SK-N-SH treated with all-trans-retinoic acid at 6 μM for 48 hours (cell line): ENCODE measurements at regions not wholly inside any gene's neighbourhood (a gene's known extent, or its start where the extent isn't known, plus 50 kb on each side); places are given as distances from the start of the nearest gene placed in this dataset.

Experiments
- BACH2 ChIP-seq: fragments of 250-450 bp; sonication (Bioruptor Pico); IDR thresholded peaks from 2 replicates; pipeline ENCODE4 v1.9.0; 2021; ENCODE audit warnings: mild to moderate bottlenecking, borderline replicate concordance
- GLIS3 ChIP-seq: fragments of 250-450 bp; sonication (Bioruptor Pico); IDR thresholded peaks from 2 replicates; pipeline ENCODE4 v1.5.0; 2020; ENCODE audit warnings: mild to moderate bottlenecking, moderate library complexity
- OSR1 ChIP-seq: fragments of 250-450 bp; sonication (Bioruptor Pico); IDR thresholded peaks from 2 replicates; pipeline ENCODE4 v1.8.0; 2022; ENCODE audit warnings: moderate library complexity, mild to moderate bottlenecking, inconsistent platforms
- PPARA ChIP-seq: fragments of 250-450 bp; sonication (Bioruptor Pico); IDR thresholded peaks from 2 replicates; pipeline ENCODE4 v1.5.0; 2020; ENCODE audit warnings: mild to moderate bottlenecking, borderline replicate concordance
- RARB ChIP-seq: fragments of 250-450 bp; sonication (Bioruptor Pico); IDR thresholded peaks from 2 replicates; pipeline ENCODE4 v1.8.0; 2021; ENCODE audit warnings: mild to moderate bottlenecking, moderate library complexity
- ZNF8 ChIP-seq: fragments of 450-650 bp; formaldehyde crosslinking; IDR thresholded peaks from 2 replicates; pipeline ENCODE4 v1.5.0; 2020; ENCODE audit warnings: mild to moderate bottlenecking, moderate library complexity
- TF ChIP-seq, protein P1 (sequence below): fragments of 250-450 bp; sonication (Bioruptor Pico); IDR thresholded peaks from 2 replicates; pipeline ENCODE4 v1.8.0; 2020; ENCODE audit warnings: mild to moderate bottlenecking, moderate library complexity, borderline replicate concordance
- TF ChIP-seq, protein P2 (sequence below): fragments of 250-450 bp; sonication (Bioruptor Pico); IDR thresholded peaks from 2 replicates; pipeline ENCODE4 v1.5.0; 2020; ENCODE audit warnings: mild to moderate bottlenecking, moderate library complexity
- TF ChIP-seq, protein P3 (sequence below): fragments of 250-450 bp; sonication (Bioruptor Pico); IDR thresholded peaks from 2 replicates; pipeline ENCODE4 v1.5.1; 2021; ENCODE audit warnings: mild to moderate bottlenecking, moderate library complexity
- TF ChIP-seq, protein P4 (sequence below): fragments of 250-450 bp; sonication (Bioruptor Pico); IDR thresholded peaks from 2 replicates; pipeline ENCODE4 v1.8.0; 2021; ENCODE audit warnings: low read depth, mild to moderate bottlenecking, moderate library complexity, borderline replicate concordance

DNA sequence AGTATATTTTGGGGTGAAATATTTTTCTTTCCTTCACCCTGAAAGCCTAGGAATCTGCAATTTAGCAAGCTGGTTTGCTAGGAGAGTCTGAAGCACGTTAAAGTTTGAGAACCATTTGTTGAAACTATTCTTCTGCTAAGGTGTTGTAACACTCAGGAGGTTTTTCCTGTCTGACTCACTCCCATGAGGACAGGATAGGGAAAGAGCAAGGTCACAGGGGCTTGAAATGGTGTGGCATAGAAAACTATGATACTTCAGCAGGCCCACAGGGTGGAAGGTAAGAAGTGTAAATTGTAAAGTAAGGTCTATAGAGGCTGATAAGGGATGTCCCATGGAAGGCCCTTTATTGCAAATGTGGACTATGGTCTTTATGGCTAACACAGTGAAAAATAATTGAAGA lies 177.7 kb upstream of the ZC3H15 start:
- TF ChIP-seq, protein P1, sequence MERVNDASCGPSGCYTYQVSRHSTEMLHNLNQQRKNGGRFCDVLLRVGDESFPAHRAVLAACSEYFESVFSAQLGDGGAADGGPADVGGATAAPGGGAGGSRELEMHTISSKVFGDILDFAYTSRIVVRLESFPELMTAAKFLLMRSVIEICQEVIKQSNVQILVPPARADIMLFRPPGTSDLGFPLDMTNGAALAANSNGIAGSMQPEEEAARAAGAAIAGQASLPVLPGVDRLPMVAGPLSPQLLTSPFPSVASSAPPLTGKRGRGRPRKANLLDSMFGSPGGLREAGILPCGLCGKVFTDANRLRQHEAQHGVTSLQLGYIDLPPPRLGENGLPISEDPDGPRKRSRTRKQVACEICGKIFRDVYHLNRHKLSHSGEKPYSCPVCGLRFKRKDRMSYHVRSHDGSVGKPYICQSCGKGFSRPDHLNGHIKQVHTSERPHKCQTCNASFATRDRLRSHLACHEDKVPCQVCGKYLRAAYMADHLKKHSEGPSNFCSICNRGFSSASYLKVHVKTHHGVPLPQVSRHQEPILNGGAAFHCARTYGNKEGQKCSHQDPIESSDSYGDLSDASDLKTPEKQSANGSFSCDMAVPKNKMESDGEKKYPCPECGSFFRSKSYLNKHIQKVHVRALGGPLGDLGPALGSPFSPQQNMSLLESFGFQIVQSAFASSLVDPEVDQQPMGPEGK (CRISPR knock-in tag), result no peak
- no peak for TF ChIP-seq BACH2 (CRISPR knock-in tag)
- TF ChIP-seq, protein P2, sequence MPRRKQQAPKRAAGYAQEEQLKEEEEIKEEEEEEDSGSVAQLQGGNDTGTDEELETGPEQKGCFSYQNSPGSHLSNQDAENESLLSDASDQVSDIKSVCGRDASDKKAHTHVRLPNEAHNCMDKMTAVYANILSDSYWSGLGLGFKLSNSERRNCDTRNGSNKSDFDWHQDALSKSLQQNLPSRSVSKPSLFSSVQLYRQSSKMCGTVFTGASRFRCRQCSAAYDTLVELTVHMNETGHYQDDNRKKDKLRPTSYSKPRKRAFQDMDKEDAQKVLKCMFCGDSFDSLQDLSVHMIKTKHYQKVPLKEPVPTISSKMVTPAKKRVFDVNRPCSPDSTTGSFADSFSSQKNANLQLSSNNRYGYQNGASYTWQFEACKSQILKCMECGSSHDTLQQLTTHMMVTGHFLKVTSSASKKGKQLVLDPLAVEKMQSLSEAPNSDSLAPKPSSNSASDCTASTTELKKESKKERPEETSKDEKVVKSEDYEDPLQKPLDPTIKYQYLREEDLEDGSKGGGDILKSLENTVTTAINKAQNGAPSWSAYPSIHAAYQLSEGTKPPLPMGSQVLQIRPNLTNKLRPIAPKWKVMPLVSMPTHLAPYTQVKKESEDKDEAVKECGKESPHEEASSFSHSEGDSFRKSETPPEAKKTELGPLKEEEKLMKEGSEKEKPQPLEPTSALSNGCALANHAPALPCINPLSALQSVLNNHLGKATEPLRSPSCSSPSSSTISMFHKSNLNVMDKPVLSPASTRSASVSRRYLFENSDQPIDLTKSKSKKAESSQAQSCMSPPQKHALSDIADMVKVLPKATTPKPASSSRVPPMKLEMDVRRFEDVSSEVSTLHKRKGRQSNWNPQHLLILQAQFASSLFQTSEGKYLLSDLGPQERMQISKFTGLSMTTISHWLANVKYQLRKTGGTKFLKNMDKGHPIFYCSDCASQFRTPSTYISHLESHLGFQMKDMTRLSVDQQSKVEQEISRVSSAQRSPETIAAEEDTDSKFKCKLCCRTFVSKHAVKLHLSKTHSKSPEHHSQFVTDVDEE (CRISPR knock-in tag), result no peak
- TF ChIP-seq GLIS3 (CRISPR knock-in tag), result no peak
- TF ChIP-seq, protein P3, sequence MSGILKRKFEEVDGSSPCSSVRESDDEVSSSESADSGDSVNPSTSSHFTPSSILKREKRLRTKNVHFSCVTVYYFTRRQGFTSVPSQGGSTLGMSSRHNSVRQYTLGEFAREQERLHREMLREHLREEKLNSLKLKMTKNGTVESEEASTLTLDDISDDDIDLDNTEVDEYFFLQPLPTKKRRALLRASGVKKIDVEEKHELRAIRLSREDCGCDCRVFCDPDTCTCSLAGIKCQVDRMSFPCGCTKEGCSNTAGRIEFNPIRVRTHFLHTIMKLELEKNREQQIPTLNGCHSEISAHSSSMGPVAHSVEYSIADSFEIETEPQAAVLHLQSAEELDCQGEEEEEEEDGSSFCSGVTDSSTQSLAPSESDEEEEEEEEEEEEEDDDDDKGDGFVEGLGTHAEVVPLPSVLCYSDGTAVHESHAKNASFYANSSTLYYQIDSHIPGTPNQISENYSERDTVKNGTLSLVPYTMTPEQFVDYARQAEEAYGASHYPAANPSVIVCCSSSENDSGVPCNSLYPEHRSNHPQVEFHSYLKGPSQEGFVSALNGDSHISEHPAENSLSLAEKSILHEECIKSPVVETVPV (CRISPR knock-in tag), result no peak
- no peak for TF ChIP-seq PPARA (CRISPR knock-in tag)
- TF ChIP-seq RARB (CRISPR knock-in tag), result no peak
- TF ChIP-seq ZNF8, result no peak
- no peak for TF ChIP-seq OSR1 (CRISPR knock-in tag)
- TF ChIP-seq, protein P4, sequence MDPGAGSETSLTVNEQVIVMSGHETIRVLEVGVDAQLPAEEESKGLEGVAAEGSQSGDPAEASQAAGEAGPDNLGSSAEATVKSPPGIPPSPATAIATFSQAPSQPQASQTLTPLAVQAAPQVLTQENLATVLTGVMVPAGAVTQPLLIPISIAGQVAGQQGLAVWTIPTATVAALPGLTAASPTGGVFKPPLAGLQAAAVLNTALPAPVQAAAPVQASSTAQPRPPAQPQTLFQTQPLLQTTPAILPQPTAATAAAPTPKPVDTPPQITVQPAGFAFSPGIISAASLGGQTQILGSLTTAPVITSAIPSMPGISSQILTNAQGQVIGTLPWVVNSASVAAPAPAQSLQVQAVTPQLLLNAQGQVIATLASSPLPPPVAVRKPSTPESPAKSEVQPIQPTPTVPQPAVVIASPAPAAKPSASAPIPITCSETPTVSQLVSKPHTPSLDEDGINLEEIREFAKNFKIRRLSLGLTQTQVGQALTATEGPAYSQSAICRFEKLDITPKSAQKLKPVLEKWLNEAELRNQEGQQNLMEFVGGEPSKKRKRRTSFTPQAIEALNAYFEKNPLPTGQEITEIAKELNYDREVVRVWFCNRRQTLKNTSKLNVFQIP (CRISPR knock-in tag), result no peak
